ENCODE measurements at regions not wholly inside any gene's neighbourhood (a gene's known extent, or its start where the extent isn't known, plus 50 kb on each side); places are given as distances from the start of the nearest gene placed in this dataset.
"Not testable (repeated sequence)": the region's sequence is repeated elsewhere in the genome, so short reads cannot be mapped to it uniquely, and the experiment has no call there.

- peaks cover 0 to 2% (median 0%) of the 10 kb centered on the region in 4 donors for H3K9me3 ChIP-seq
- no peak overlapping the region for H3K27ac ChIP-seq
- no peaks in the 10 kb centered on the region for H3K36me3 ChIP-seq
- no peak for DNase-seq
- H3K27me3 ChIP-seq: no peaks in the 10 kb centered on the region
- TF ChIP-seq POLR2AphosphoS5 (IDR thresholded peaks at IDR 0.05): no peak
- no peak for TF ChIP-seq POLR2A (IDR thresholded peaks at IDR 0.05)
- no peak for TF ChIP-seq EP300 (IDR thresholded peaks at IDR 0.05)
- no peak for TF ChIP-seq CTCF (IDR thresholded peaks at IDR 0.05)
- no peaks in the 10 kb centered on the region for H3K4me1 ChIP-seq
- H3K4me3 ChIP-seq: no peak overlapping the region
- 65 to 87% methylated on average over 3 of the region's 3 CpGs for WGBS, 2 donors
- intact Hi-C loops (cut with DNase I): loop anchor here (2.0 to 5.0 kb wide), 2 partner anchors 106 to 292 kb away; partner anchors contain the start of gene VAT1
These were observed 80.8 kb upstream of the RNU2-1 start for GRCh38 chr17:43314611-43315011.

- intact Hi-C loops (cut with DNase I): no loop called here
- TF ChIP-seq EP300 (IDR thresholded peaks at IDR 0.05) (no peak), POLR2AphosphoS5 (IDR thresholded peaks at IDR 0.05) (no peak), CTCF (IDR thresholded peaks at IDR 0.05) (no peak), POLR2A (IDR thresholded peaks at IDR 0.05) (no peak)
- 91 to 92% methylated on average over 5 of the region's 5 CpGs for WGBS, 2 donors
- no peaks in the 10 kb centered on the region for H3K4me1 ChIP-seq
- H3K36me3 ChIP-seq: no peaks in the 10 kb centered on the region
- no peaks in the 10 kb centered on the region for H3K27me3 ChIP-seq
- H3K9me3 ChIP-seq: no peaks in the 10 kb centered on the region
- H3K27ac ChIP-seq: no peak overlapping the region
- no peak overlapping the region for H3K4me3 ChIP-seq
- DNase-seq: no peak
These were observed 78.2 kb upstream of the RNU2-1 start for GRCh38 chr17:43312011-43312410.

- no peak for TF ChIP-seq POLR2A (IDR thresholded peaks at IDR 0.05)
- no peak for TF ChIP-seq CTCF (IDR thresholded peaks at IDR 0.05)
- no peak for TF ChIP-seq POLR2AphosphoS5 (IDR thresholded peaks at IDR 0.05)
- TF ChIP-seq EP300 (IDR thresholded peaks at IDR 0.05): no peak
- 25 to 37% methylated on average over 12 of the region's 12 CpGs for WGBS, 2 donors
These were observed 75.9 kb upstream of the RNU2-1 start for GRCh38 chr17:43309505-43310332.

GRCh38 chr17:43308999-43309398 is 75.2 kb upstream of the RNU2-1 start:
- no peak for DNase-seq
- TF ChIP-seq EP300 (IDR thresholded peaks at IDR 0.05): no peak
- TF ChIP-seq POLR2AphosphoS5 (IDR thresholded peaks at IDR 0.05): no peak
- TF ChIP-seq CTCF (IDR thresholded peaks at IDR 0.05): no peak
- no peak for TF ChIP-seq POLR2A (IDR thresholded peaks at IDR 0.05)
- no peaks in the 10 kb centered on the region for H3K27me3 ChIP-seq
- 60 to 74% methylated on average over 6 of the region's 6 CpGs for WGBS, 2 donors
- H3K27ac ChIP-seq: no peak overlapping the region
- intact Hi-C loops (cut with DNase I): no loop called here
- no peaks in the 10 kb centered on the region for H3K4me1 ChIP-seq
- no peaks in the 10 kb centered on the region for H3K36me3 ChIP-seq
- no peaks in the 10 kb centered on the region for H3K9me3 ChIP-seq
- no peak overlapping the region for H3K4me3 ChIP-seq

More at GRCh38 chr17:43309505-43310332, 75.9 kb upstream of the RNU2-1 start:
- Histone ChIP-seq H3K27me3 (no peaks in the 10 kb centered on the region), H3K27ac (no peak overlapping the region), H3K4me3 (no peak overlapping the region), H3K9me3 (no peaks in the 10 kb centered on the region), H3K4me1 (no peaks in the 10 kb centered on the region), H3K36me3 (no peaks in the 10 kb centered on the region)
- intact Hi-C loops (cut with DNase I): no loop called here
- peak; percentile 51 for DNase-seq

- H3K9me3 ChIP-seq; H3K27me3 ChIP-seq; DNase-seq; H3K4me3 ChIP-seq; H3K36me3 ChIP-seq; intact Hi-C loops (cut with DNase I); H3K4me1 ChIP-seq; H3K27ac ChIP-seq: not testable (repeated sequence)
- 93 to 95% methylated on average over 14 of the region's 23 CpGs for WGBS, 2 donors
These were observed 71.0 kb upstream of the RNU2-1 start for GRCh38 chr17:43304792-43305191.

- no CpG with 5 or more reads among the region's 5 CpGs for WGBS, 2 donors
- H3K27ac ChIP-seq; DNase-seq; H3K9me3 ChIP-seq; H3K4me1 ChIP-seq; H3K27me3 ChIP-seq; intact Hi-C loops (cut with DNase I); H3K4me3 ChIP-seq; H3K36me3 ChIP-seq: not testable (repeated sequence)
These were observed 69.3 kb upstream of the RNU2-1 start for GRCh38 chr17:43303049-43303448.

GRCh38 chr17:43299300-43300076 is 65.7 kb upstream of the RNU2-1 start:
- WGBS, 2 donors: no CpG with 5 or more reads among the region's 37 CpGs
- H3K4me1 ChIP-seq; H3K4me3 ChIP-seq; H3K27ac ChIP-seq; intact Hi-C loops (cut with DNase I); DNase-seq; H3K36me3 ChIP-seq; H3K27me3 ChIP-seq; H3K9me3 ChIP-seq: not testable (repeated sequence)

GRCh38 chr17:43289670-43290069 is 55.9 kb upstream of the RNU2-1 start:
- WGBS, 2 donors: no CpG with 5 or more reads among the region's 11 CpGs
- H3K27me3 ChIP-seq; H3K9me3 ChIP-seq; H3K36me3 ChIP-seq; intact Hi-C loops (cut with DNase I); H3K4me1 ChIP-seq; H3K4me3 ChIP-seq; H3K27ac ChIP-seq; DNase-seq: not testable (repeated sequence)
